HG03175 (cell line): ENCODE measurements at regions not wholly inside any gene's neighbourhood (a gene's known extent, or its start where the extent isn't known, plus 50 kb on each side); places are given as distances from the start of the nearest gene placed in this dataset.

Experiments used
- ATAC-seq: cut with Tn5 transposase; IDR thresholded peaks from one replicate; pipeline ENCODE4 v1.9.1; 2021; ENCODE audit warnings: mild to moderate bottlenecking, moderate library complexity; ENCODE audit not compliant: unreplicated experiment

DNA sequence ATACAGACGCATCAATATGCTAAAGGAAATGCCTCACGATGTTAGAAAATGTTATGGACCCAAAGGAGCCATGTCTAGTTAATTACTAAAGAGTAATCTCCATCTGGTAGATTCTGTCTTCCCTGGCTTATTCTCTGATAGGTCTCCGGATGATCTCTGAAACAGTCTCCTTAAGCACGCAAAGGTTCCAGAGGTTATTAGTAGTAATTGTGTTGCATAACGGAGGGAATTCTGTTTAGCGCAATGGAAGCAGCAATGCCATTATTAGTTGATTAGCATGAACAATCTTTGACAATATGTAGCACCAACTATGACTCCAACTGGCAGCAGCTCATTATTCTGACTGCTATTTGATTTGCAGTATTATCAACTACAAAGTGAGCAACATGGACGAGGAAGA lies 952.5 kb upstream of the SEMA6D start:
- ATAC-seq: no peak

DNA sequence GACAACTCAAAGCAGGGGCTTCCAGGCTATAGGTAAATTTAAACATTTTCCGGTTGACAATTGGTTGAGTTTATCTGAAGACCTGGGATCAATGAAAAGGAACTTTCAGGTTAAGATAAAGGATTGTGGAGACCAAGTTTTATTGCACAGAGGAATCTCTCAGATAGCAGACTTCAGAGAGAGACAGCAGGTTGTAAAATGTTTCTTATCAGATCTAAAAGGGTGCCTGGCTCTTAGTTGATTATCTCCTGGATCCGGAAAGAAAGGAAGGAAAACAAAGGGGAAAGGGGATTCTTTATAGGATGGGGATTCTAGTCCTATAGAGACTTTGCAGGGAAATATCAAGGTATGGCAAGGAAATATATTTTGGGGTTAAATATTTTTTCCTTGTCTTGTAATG lies 951.3 kb upstream of the SEMA6D start:
- no peak for ATAC-seq

- ATAC-seq: no peak
These were observed 949.0 kb upstream of the SEMA6D start for GRCh38 chr15:46768287-46768686.

DNA sequence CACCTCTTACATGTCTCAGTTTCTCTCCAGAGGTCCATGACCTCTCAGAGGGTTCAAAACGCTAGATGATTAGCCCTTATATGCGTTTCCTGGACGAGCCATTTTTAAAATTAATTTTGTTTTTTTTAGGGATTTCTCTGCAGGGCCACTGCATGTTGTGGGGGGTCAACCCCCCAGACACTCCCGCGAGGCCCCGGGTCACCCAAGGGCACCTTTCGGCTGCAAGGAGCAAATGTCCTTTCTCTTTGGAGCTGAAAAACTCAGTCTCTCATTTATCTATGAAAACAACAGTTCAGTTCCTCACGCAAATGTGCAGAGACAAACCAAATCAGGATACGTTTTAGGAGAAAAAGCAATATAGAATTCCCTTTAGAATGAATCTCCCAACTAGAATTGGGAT lies 944.3 kb upstream of the SEMA6D start:
- ATAC-seq: no peak

GRCh38 chr15:46778876-46779275 lies 938.4 kb upstream of the SEMA6D start:
- no peak for ATAC-seq

- ATAC-seq: no peak
These were observed 930.6 kb upstream of the SEMA6D start for GRCh38 chr15:46786590-46787285.

DNA sequence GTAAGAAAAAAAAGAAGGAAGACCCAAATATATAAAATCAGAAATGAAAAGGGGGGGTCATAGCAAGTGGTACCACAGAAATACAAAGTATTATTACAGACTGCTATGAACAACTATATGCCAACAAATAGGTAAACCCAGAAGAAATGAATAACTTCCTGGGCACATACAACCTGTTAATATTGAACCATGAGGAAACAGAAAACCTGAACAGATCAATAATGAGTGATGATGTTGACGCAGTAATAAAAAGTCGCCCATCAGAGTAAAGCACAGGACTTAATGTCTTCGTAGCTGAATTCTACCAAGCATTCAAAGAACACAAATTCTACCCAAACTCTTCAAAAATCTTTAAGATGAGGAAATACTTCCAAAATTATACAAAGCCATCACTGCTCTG lies 921.6 kb upstream of the SEMA6D start:
- ATAC-seq: no peak

DNA sequence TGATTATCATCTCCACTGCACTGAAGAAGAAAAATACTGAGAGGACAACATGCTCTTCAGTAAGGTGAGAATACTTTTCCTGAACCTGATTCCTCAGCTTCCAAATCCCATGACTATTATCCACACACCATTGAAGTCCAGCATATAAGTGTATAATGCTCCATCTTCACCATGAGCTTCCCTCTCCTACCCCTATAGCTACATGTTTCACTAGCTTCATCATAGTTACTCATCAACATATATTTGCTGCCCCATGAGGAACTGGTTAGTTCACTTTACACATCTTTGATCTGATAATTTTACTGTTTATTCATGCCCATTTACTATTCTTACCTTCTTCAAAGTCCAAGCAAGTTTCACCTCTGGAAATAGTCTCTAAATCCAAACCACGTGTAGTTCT lies 908.5 kb upstream of the SEMA6D start:
- no peak for ATAC-seq

GRCh38 chr15:46815240-46815639 lies 902.1 kb upstream of the SEMA6D start:
- ATAC-seq: no peak

DNA sequence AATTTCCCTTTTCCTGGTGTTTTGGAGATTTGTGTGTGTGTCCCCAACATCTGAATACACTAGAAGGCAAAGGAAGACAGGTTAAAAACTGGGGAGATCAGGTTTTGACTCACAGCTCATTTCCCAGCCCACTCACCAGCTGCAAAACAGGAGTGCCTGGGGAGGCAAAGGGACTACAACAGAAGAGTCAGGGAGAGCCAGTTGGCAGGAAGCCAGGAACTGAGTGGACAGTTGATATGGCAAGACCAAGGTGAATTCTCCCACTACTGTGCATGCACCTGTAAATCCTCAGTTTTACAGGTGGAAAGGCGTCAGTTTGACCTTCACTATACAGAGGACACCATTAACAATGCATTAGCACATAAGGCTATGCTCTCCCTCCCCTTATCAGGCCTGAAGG lies 901.5 kb upstream of the SEMA6D start:
- ATAC-seq: no peak

DNA sequence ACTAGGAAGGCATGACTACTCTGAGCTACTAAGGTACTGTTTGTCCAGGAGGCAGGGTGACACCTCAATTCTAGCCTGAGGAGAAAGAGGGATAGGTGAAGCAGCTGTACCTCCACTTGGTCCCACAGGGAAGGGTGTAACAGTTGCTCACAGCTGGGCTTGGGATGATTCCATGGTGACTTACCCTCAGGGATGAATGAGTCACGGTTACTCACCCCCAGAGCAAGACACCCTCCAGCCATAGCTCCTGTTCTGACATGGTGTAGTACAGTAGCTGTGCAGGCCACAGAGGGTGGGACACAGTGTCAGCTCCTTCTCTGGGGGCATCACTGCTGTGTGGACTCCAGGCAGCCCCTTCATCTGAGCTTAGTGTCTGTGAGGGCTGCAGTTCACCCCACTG lies 868.6 kb upstream of the SEMA6D start:
- no peak for ATAC-seq

DNA sequence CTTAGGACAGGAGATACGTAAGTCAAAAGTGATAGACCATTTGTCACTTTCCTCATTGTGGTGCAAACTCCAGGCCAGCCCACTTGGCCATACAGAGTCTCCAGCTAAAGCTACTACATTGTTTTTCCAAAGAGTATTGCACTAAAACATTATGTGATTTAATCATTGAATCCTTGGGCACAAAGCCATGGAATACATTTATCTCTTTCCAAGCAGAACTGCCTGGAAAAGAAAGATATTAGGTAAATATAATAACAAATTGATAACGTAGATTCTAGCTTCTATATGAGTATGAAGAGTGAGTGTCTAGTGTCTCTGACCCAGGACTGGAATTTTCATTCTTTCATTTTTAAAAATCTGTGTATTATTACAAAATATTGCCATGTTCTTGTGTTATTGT lies 863.7 kb upstream of the SEMA6D start:
- ATAC-seq: no peak

DNA sequence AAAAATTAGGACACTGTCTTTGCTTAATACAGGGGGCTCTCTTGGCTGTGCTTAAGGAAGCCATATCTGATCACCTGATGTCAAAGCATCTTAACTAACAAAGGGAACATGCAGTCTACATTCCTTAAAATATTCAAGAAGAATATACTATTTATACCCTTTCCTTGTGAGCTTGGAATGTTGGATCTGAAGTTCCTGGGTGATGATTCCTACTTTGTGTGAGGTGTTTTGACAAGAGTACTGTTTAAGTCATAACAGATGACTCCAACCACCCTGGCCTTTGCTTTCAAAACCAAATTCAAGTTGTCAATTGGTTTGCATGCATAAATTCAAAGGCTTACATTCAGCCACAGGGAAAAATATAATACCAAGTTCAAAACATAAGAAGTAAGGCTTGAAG lies 862.7 kb upstream of the SEMA6D start:
- ATAC-seq: no peak

DNA sequence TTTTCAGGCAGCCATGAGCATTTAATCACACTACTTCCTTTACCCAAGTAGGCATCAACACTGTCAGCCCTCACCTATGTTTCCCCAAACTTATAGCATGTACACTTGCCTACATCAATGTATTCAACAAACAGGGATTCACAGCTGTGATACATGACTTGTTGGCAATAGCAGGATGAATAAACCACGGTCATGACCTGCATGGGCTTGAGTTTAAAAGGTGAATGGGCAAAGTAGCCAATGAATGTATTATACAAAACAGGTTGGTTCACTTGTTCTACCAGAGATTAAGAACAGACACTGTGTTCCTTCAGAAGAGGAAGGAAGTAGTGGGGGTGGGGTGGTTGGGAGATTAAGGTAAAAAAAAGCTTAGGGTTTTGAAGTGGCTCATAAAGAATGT lies 861.9 kb upstream of the SEMA6D start:
- ATAC-seq: no peak

DNA sequence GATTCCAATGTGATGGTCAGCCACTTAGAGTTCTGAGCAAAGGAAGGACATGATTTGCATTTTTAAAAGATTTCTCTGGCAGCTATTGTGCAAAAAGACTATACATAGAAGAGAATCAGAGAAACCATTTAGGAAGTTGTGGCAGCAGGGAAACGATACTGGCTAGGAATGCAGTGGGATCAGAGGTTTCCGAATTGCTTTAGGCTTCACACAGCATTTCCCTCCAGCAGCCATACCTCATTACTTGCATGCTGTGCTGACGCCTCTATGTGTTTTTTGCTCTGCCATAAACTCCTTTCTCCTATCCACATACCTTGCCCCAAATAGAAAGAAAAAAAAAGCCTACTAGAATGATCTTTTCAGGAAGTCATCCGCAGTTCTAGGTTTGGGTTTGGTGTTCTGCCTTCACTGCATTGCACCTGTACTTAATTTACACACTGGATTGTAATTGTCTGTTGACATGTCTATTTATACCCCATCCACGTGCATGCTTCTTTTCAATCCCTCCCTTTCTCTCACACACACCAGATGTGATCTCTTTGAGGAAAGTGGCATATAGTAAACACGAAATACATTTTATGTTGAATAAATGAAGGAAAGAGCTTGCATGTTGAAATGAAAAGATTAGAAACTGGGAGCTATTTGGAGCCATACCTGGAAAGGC lies 860.3 kb upstream of the SEMA6D start:
- ATAC-seq: no peak

- ATAC-seq: no peak
These were observed 859.2 kb upstream of the SEMA6D start for GRCh38 chr15:46858150-46858549.

DNA sequence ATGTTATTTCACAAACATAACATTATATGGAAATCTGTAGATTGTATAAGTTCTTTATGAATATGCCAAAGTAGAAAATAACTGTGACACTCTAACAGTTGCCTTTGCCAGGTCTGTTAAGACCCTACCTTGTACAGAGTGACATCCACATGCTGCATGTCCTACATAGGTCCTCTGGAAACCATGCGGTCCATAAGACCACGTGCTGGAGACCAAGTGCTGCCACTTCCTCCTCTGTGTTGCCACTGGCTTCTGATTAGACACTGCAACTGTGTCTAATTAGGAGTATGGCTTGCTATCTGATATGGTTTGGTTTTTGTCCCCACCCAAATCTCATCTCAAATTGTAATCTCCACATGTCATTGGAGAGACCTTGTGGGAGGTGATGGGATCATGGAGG lies 855.5 kb upstream of the SEMA6D start:
- no peak for ATAC-seq

DNA sequence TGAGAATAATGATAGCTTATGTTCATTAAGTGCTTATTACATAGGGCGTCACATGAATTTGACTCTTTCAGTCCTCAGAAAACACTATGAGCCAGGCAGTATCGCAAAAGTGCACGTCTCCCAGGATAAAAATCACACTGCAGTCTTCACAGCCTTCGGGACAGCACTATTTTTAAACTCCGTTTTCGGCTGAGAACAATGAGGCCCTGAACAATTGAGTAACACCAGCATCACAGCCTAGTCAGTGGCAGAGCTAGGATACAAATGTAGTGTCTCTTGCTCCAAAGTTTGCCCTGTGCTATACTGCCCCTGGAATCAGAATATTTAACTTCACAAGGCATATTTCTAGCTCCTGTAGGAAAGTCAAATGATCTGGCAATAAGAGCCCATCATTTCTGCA lies 852.1 kb upstream of the SEMA6D start:
- ATAC-seq: no peak

- ATAC-seq: no peak
These were observed 844.9 kb upstream of the SEMA6D start for GRCh38 chr15:46872286-46872980.

GRCh38 chr15:46872981-46873330 lies 844.3 kb upstream of the SEMA6D start:
- ATAC-seq: no peak

- ATAC-seq: no peak
These were observed 838.1 kb upstream of the SEMA6D start for GRCh38 chr15:46879032-46879770.

DNA sequence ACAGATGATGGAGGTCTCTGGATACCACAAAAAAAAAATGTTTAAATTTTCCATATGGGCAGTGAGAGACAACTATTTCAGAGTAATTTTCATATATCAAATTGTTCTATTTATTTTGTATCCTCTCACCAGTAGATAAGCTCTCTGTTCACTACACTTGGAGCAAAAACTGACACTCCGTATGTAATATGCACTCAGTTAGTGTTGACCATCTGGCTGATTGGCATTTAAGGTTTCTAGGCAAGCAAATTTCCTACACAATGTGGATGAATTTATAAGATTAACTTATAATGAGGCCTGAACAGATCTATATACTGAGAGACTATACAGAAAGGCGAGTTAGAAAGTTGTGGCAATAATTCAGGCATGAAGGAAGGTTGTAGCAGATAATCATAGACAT lies 836.5 kb upstream of the SEMA6D start:
- ATAC-seq: no peak
